OCI-LY3 (cell line): ENCODE measurements at regions not wholly inside any gene's neighbourhood (a gene's known extent, or its start where the extent isn't known, plus 50 kb on each side); places are given as distances from the start of the nearest gene placed in this dataset.

Experiments used
- H2AFZ ChIP-seq: fragments of 200-600, 300-600 bp; shearing (Covaris generic); 2 replicates; pipeline ENCODE4 v1.6.0; 2014; ENCODE audit warnings: antibody characterized with exemption, low read depth, low read length
- H3K27ac ChIP-seq: fragments of 200-600, 300-600 bp; sonication (generic); 2 replicates; pipeline ENCODE4 v1.5.1; 2014; ENCODE audit warnings: mild to moderate bottlenecking, low read length, moderate library complexity, mixed read lengths
- H3K27me3 ChIP-seq: fragments of 200-600, 300-600 bp; sonication (generic); 2 replicates; pipeline ENCODE4 v1.6.1; 2014; ENCODE audit warnings: low read depth, low read length, mixed read lengths
- H3K36me3 ChIP-seq: fragments of 200-600, 300-600 bp; sonication (generic); replicated peaks from 2 replicates; pipeline ENCODE3; 2014; ENCODE audit warnings: low read depth, low read length, mixed read lengths
- H3K4me1 ChIP-seq: fragments of 300-600, 200-600 bp; sonication (generic); 2 replicates; pipeline ENCODE4 v1.6.1; 2014; ENCODE audit warnings: low read length, mixed read lengths
- H3K4me2 ChIP-seq: fragments of 200-600, 300-600 bp; sonication (generic); 2 replicates; pipeline ENCODE4 v1.6.1; 2014; ENCODE audit warnings: low read length, mixed read lengths
- H3K4me3 ChIP-seq: fragments of 300-600, 200-600 bp; sonication (generic); 2 replicates; pipeline ENCODE4 v1.5.1; 2014; ENCODE audit warnings: antibody characterized with exemption, mild to moderate bottlenecking, low read length, moderate library complexity
- H3K79me2 ChIP-seq: fragments of 300-600, 200-600 bp; shearing (Covaris generic); 2 replicates; pipeline ENCODE4 v1.6.1; 2014; ENCODE audit warnings: mild to moderate bottlenecking, low read length, mixed read lengths
- H3K9ac ChIP-seq: fragments of 300-600, 200-600 bp; shearing (Covaris generic); 2 replicates; pipeline ENCODE4 v1.6.0; 2014; ENCODE audit warnings: mild to moderate bottlenecking, low read length, moderate library complexity
- H3K9me3 ChIP-seq: fragments of 200-600, 300-600 bp; shearing (Covaris generic); 2 replicates; pipeline ENCODE4 v1.6.1; 2014; ENCODE audit warnings: low read length, mixed read lengths; ENCODE audit not compliant: insufficient read depth
- H4K20me1 ChIP-seq: fragments of 200-600, 300-600 bp; sonication (generic); 2 replicates; pipeline ENCODE4 v1.6.1; 2016; ENCODE audit warnings: low read length, mixed read lengths; ENCODE audit not compliant: insufficient read depth
- EZH2phosphoT487 ChIP-seq: fragments of 200-600 bp; shearing (Covaris generic); IDR thresholded peaks from 2 replicates; pipeline ENCODE4 v1.6.1; 2018; ENCODE audit warnings: antibody characterized with exemption, mixed run types, low read depth
- TF ChIP-seq, protein P1 (sequence below): fragments of 200-600, 300-600 bp; sonication (generic); IDR thresholded peaks from 2 replicates; pipeline ENCODE4 v1.5.1; 2014; ENCODE audit warnings: antibody characterized with exemption, low read length, low read depth

DNA sequence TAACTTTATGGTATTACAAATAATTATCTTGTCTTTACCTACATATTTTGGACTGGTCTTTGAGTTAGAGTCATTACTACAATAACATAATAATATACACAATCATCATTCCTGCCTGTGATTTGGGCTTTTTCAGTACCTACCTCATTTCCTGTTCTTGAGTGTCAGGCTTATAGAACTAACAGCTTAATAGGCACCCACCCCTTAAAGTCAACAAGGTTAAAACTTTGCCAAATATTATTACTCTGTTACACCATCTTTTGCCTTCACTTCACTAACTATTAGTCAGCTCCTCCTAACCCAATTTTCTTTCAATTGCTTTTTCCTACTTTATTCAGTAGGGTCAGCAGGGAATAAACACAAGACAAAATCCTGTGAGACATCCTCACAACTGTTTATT lies 488.7 kb upstream of the AGTR1 start:
- Histone ChIP-seq H3K9me3 (0 out of 2 replicates have a peak, but pooled peaks cover 10% of the 10 kb centered on the region), H4K20me1 (no peaks in the 10 kb centered on the region), H3K4me3 (no peak overlapping the region), H3K4me1 (peaks cover 10% of the 10 kb centered on the region), H2AFZ (no peak overlapping the region), H3K4me2 (no peak overlapping the region), H3K27me3 (no peaks in the 10 kb centered on the region), H3K27ac (no peak overlapping the region), H3K79me2 (no peaks in the 10 kb centered on the region), H3K9ac (no peak overlapping the region), H3K36me3 (peaks cover 12% of the 10 kb centered on the region)
- no peak for TF ChIP-seq EZH2phosphoT487
- TF ChIP-seq, protein P1, sequence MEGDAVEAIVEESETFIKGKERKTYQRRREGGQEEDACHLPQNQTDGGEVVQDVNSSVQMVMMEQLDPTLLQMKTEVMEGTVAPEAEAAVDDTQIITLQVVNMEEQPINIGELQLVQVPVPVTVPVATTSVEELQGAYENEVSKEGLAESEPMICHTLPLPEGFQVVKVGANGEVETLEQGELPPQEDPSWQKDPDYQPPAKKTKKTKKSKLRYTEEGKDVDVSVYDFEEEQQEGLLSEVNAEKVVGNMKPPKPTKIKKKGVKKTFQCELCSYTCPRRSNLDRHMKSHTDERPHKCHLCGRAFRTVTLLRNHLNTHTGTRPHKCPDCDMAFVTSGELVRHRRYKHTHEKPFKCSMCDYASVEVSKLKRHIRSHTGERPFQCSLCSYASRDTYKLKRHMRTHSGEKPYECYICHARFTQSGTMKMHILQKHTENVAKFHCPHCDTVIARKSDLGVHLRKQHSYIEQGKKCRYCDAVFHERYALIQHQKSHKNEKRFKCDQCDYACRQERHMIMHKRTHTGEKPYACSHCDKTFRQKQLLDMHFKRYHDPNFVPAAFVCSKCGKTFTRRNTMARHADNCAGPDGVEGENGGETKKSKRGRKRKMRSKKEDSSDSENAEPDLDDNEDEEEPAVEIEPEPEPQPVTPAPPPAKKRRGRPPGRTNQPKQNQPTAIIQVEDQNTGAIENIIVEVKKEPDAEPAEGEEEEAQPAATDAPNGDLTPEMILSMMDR = no peak

GRCh38 chr3:148211725-148212124 lies 486.0 kb upstream of the AGTR1 start:
- no peak for TF ChIP-seq EZH2phosphoT487
- TF ChIP-seq, protein P1 = no peak
- Histone ChIP-seq H3K4me1 (peaks cover 10% of the 10 kb centered on the region), H3K4me3 (no peak overlapping the region), H3K79me2 (no peaks in the 10 kb centered on the region), H2AFZ (no peak overlapping the region), H3K9ac (no peak overlapping the region), H3K36me3 (peaks cover 12% of the 10 kb centered on the region), H3K9me3 (0 out of 2 replicates have a peak, but pooled peaks cover 10% of the 10 kb centered on the region), H3K4me2 (no peak overlapping the region; the same call in 1 of the 2 replicates), H3K27me3 (no peaks in the 10 kb centered on the region), H4K20me1 (no peaks in the 10 kb centered on the region), H3K27ac (no peak overlapping the region)

- H3K9ac ChIP-seq = no peak overlapping the region
- TF ChIP-seq, protein P1 = no peak
- no peak for TF ChIP-seq EZH2phosphoT487
- peaks cover 12% of the 10 kb centered on the region for H3K36me3 ChIP-seq
- no peaks in the 10 kb centered on the region for H3K79me2 ChIP-seq
- H2AFZ ChIP-seq = no peak overlapping the region
- 0 out of 2 replicates have a peak, but pooled peaks cover 10% of the 10 kb centered on the region for H3K9me3 ChIP-seq
- H3K27ac ChIP-seq = no peak overlapping the region
- H3K4me2 ChIP-seq = no peak overlapping the region
- no peak overlapping the region for H3K4me3 ChIP-seq
- H3K27me3 ChIP-seq = no peaks in the 10 kb centered on the region
- peaks cover 10% of the 10 kb centered on the region for H3K4me1 ChIP-seq
- H4K20me1 ChIP-seq = no peaks in the 10 kb centered on the region
Observed at GRCh38 chr3:148214705-148215104, 483.0 kb upstream of the AGTR1 start.

- Histone ChIP-seq H3K4me1 (peaks cover 9% of the 10 kb centered on the region), H3K27me3 (no peaks in the 10 kb centered on the region), H3K4me2 (no peak overlapping the region), H2AFZ (no peak overlapping the region), H3K9me3 (no peaks in the 10 kb centered on the region), H3K4me3 (no peak overlapping the region), H4K20me1 (no peaks in the 10 kb centered on the region), H3K9ac (no peak overlapping the region), H3K79me2 (no peaks in the 10 kb centered on the region), H3K36me3 (peaks cover under 1% of the 10 kb centered on the region), H3K27ac (no peak overlapping the region)
- TF ChIP-seq, protein P1 = no peak
- TF ChIP-seq EZH2phosphoT487 = no peak
Observed at GRCh38 chr3:148217317-148217716, 480.4 kb upstream of the AGTR1 start.
